PC-9 (cell line): ENCODE measurements at regions not wholly inside any gene's neighbourhood (a gene's known extent, or its start where the extent isn't known, plus 50 kb on each side); places are given as distances from the start of the nearest gene placed in this dataset.

ENCODE experiments used
- CTCF ChIP-seq: fragments of 200-600 bp; sonication (generic); conservative IDR thresholded peaks from 2 replicates; pipeline ENCODE4 v1.6.1; 2017; ENCODE audit warnings: mixed run types, antibody characterized with exemption, mild to moderate bottlenecking, moderate library complexity
- EZH2 ChIP-seq: fragments of 200-600 bp; sonication (generic); IDR thresholded peaks from 2 replicates; pipeline ENCODE4 v1.8.0; 2017; ENCODE audit warnings: antibody characterized with exemption, low read depth

- TF ChIP-seq CTCF (no peak), EZH2 (no peak)
These were observed 138.3 kb downstream of the CCDC71L start for GRCh38 chr7:106522696-106523095.
